ENCODE measurements at regions not wholly inside any gene's neighbourhood (a gene's known extent, or its start where the extent isn't known, plus 50 kb on each side); places are given as distances from the start of the nearest gene placed in this dataset.
"Not testable (repeated sequence)": the region's sequence is repeated elsewhere in the genome, so short reads cannot be mapped to it uniquely, and the experiment has no call there.

DNA sequence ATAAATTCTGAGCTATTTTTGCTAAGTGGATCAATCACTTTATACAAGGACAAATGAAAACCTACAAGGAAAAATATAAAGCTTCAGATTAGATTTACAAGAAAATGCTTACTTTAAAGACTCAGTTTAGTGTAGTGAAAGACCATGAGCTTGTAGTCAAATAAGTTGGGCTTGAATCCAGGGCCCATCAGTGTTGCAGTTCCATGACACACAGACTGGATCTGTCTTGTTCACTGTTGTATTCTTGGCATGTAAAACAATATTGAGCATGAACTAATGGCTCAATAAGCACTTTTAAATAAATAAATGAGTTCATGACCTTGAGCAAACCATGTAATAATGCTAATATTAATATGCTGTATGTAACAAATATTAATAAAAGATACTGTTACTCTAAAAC is 164.6 kb upstream of the KCND2 start:
- DNase-seq: no peak

DNA sequence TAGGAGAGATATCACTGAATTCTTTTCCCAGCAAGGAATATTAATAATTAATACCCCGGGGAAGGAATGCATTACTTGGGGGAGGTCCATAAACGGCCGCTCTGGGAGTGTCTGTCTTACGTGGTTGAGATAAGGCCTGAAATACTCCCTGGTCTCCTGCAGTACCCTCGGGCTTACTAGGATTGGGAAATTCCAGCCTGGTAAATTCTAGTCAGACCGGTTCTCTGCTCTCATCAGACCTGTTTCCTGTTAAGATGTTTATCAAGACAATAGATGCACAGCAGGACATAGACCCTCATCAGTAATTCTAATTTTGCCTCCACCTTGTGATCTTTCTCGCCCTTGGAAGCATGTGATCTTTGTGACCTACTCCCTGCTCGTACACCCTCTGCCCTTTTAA is 162.8 kb upstream of the KCND2 start:
- DNase-seq: no peak

DNA sequence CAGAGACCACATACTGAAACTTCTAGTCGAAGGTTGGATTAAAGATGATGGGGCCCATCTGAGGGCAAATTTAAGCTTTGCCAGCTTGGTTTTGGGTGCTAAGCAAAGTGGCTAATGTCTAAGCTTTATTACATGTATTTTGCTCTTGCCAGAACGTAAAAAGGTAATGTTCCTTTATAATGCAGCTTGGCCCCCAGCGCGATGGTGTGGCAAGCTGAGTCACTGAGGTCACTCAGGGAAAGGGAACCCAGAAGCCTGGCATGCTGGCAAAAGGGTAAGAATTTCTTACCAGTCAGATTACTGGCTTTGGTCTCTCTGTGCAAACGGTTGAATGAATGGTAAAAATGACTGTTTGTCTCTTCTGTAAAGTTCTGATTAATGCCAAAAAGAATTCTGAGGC is 158.3 kb upstream of the KCND2 start:
- no peak for DNase-seq

DNA sequence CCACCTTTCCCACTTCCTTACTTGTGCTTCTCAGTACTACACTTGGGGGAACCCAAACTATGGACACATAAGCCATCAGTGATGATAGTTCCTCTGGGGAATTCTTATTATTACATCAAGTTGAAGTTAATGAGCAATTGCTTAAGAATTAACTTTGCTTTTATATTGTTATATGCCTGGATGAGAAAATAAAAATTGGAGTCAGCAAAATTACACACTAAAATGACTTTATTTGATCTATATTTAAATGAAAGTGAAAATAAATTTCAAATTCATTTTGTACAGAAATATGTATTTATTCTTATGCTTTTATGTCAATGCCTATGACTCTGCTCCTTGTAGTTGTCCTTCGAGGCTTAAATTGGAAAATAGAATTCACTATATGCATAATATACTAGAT is 149.4 kb upstream of the KCND2 start:
- DNase-seq: no peak

DNA sequence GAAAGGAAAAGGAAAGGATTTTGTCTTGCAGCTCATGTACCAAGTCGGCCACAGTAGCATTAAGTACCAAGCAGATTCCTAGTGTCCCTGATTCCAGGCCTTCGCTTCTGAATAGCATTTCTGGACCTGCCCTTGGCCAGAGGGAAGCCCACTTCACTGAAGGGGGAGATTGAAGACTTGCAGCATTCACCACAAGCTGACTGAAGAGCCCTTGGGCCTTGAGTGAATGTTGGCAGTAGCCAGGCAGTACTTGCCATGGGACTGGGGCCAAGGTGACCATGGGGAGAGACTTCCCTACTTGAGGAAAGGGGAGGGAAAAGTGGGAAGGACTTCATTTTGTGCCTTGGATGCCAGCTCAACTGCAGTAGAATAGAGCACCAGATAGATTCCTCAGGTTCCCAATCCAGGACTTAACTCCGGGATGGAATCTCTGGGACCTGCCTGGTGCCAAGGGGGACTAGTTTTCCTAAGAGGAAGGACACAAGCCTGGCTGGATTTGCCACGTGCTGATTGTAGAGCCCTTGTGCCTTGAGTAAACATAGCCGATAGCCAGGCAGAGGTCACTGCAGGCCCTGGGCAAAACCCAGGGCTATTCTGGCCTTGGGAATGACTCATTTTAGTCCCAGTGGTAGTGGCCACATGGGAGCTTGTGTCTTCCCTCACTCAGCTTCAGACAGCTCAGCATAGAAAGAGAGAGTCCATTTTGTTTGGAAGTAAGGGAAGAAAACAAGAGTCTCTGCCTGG is 141.7 kb upstream of the KCND2 start:
- no peak for DNase-seq

DNA sequence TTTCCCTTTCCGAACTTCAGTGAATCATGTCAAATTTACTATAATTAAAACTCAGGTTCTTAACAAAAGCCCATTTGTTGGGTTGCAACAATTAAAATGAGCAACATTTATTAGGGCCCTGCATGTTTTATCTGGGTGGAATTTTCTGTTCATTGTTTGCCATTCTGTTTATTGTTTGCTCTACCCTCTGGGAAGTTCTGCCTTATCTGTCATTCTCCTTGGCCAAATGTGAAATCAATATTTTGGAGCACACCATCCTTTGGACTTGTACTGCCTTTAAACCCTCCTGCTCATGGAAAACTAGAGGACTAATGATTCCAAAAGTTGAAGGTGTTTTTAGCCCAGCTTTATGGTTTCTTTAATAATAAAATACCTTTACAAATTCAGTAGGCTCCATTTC is 134.5 kb upstream of the KCND2 start:
- DNase-seq: no peak

DNA sequence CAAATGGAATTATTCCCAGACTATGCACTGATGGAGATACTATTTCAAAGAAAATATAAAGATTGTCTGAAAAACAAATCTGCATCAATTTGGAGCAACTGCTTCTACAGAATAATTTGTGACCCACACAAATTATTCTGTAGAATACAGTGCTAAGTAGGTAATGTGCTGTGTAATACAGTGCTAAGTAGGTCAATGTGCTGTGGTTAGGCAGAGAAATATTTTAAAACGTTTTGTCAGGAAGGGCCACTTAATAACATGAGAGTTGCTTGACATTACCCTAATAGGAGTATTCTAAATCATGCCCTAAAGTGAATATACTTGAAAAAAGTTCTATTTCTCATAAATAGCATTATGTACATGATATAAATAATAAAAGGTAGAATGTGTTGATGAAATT is 116.5 kb upstream of the KCND2 start:
- DNase-seq: peak in 1 of 14 donors; percentile 44

DNA sequence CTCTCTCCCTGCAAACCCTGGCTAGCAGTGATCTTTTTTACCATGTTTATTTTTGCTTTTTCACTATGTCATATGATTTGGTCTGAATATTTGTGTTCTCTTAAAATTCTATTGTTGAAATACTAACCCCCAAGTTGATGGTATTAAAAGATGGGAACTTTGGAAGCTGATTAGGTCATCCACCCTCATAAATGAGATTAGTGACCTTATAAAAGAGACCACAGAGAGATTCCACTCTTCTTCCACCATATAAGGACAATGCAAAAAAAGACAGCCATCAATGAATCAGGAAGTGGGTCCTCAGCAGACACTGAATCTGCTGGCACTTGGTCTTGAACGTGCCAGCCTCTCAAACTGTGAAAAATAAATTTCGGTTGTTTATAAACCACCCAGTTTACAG is 112.8 kb upstream of the KCND2 start:
- no peak for DNase-seq

DNA sequence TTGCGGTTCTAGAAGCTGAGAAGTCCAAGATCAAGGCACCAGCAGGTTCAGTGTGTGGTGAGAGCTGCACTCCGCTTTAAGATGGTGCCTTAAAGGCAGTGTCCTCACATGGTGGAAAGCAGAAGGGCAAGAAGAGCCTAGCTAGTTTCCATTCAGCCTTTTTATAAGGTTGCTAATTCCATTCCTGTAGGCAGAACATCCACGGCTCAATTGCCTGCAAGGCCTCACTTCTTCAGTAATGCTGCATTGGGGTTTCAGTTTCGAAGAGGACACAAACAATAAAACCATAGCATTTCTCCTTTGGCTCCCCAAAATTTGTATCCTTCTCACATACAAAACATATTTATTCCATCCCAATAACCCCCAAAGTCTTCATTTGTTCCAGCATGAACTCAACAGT is 109.5 kb upstream of the KCND2 start:
- DNase-seq: no peak

DNA sequence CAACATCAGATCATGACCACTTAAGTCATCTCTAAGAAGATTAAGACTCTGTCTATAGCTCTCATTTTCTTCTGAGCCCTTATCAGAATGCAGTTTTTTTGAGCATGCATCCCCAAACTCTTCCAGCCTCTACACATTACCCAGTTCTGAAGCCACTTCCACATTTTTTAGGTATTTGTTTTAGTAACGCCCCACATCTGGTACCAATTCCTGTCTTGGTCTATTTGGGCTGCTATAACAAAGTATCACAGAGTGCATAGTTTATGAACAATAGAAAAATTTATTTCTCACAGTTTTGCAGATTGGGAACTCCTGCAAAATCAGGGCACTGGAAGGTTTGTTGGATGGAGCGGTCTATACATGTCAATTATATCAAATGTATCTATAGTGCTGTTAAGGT is 107.7 kb upstream of the KCND2 start:
- no peak for DNase-seq

DNA sequence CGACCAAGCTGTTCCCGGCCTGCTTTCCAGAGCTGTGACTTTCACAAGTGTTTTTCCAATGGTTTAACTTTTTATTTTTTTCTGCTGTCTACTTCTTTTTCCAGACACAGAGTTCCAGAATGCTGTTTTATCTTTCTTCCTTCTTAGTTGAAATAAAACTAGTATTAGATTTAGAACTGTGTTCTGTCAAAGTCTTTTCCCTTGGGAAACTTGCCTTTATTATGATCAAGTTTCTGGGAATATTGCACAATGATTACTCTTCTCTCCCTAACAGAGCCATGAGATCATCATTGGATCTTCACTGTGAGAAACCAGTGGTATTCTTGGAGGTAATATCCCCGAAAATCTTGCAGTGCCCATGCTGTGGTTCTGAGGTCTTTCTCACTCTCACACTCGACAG is 104.9 kb upstream of the KCND2 start:
- no peak for DNase-seq

DNA sequence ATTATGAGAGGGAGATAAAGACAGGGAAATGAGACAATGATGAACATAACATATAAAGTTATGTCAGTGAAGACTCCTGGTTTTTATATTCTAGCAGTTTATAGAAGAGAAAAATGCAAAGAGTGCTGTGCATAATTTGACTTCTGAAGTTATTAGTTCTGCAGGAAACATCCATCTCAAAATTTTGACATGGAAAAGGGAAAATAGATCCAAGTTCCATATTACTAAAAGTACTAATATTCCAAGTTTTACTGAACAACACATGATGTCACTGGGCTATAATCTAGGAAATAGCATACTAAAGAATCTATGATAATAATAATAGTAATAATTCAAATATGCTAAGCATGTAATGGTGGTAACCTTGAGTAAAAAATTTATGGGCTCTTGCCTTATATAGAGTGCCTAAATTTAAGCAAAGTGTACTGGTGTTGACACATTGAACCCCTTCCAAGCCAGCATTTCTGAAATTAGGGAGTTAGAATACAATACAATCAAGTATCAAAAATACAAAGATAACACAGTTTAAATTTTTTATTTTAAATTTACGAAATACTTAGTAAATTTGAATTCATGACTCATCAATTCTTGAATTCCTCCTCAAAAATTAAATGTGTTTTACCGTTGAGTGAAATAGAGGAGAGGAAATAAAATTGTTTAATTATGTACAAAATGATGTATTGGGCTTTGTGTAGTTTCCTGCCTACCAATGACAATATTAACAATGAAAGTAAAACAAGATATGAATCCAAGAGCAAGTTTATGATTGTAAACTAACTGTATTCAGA is 102.8 kb upstream of the KCND2 start:
- no peak for DNase-seq

DNA sequence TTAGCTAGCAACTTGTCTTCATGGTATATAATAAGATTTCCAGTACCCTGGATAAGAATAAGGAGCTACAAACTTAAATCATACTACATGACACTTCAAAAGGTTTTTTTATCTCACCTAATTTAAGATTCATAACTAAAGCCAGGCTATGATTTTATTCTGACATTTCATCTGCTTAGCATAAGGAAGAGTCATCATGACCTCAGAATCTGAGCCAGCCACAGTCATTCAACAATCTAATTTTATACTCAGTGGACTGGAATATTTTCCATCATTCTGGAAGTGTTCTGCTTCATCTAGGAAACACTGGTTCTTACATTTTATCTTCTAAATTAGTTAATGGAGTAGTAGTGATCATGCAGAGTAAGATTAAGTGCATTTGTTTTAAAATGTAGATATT is 102.1 kb upstream of the KCND2 start:
- DNase-seq: no peak

DNA sequence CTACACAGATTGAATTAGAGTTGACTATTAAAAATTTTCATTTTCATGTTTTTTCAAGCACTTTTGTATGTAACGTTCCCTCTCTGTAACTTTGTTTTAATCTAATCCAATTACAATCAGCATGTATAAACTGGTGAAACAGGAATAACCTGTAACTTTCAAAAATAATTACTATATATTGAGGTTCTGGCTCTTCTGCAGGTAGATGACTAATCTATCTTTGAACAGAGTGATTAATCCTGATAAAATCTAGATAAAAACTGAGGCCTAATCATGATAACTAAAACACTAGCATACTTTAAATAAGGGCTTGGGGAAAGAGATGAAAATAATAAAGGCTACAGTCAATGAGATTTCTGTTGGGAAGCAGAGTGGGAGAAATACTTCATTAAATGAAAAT is 101.6 kb upstream of the KCND2 start:
- no peak for DNase-seq

DNA sequence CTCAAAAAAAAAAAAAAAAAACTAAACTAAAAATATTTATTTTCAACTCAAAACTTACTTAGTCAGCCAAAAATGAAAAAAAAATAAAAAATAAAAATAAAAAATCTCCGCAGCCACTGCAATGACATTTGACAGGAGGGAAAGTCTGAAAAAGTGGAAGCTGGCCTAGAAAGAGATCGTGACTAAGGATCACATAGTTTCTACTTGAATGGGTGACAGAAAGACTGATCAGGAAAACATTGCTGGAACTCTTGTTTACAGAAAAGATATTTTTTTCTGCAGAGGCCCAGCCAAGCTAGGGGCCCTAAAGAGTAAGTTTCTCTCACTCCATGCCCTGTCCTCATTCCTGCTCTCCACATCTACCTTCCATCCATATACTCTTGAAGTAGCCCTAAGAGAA is 92.8 kb upstream of the KCND2 start:
- DNase-seq: no peak

DNA sequence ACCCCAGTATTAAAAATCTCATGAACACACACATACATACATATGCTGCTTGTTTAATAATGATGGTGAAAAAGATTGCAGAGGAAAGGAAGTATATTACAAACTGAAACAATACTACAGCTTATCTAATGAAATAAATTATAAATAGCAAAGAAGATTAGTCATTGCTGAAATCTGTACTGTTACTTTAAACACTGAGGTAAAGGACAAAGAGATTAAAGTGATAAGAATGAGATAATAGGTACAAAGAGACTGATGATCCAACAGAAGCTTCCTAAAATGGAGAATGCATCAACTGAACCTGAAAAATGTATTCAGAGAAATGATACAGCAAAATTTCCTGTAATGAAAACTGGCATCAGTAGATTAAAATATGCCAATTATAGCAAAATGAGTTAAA is 91.5 kb upstream of the KCND2 start:
- no peak for DNase-seq

DNA sequence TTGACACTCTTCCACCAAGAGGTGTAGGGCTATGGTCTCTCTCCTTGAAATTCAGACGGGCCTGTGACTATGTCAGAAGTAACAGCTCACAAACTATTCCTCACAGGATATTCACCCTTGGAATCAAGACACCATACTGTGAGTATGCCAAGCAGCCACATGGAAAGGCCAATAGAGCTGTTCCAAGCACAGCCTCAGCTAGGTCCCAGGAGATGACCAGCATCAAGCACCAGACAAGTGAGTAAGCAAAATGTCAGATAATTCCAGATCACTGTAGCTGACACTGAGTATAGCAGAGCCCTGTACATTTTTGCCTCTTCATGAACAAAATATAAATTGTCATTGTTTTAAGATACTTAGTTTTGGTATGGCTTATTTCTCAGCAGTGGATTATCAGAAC is 88.1 kb upstream of the KCND2 start:
- no peak for DNase-seq

DNA sequence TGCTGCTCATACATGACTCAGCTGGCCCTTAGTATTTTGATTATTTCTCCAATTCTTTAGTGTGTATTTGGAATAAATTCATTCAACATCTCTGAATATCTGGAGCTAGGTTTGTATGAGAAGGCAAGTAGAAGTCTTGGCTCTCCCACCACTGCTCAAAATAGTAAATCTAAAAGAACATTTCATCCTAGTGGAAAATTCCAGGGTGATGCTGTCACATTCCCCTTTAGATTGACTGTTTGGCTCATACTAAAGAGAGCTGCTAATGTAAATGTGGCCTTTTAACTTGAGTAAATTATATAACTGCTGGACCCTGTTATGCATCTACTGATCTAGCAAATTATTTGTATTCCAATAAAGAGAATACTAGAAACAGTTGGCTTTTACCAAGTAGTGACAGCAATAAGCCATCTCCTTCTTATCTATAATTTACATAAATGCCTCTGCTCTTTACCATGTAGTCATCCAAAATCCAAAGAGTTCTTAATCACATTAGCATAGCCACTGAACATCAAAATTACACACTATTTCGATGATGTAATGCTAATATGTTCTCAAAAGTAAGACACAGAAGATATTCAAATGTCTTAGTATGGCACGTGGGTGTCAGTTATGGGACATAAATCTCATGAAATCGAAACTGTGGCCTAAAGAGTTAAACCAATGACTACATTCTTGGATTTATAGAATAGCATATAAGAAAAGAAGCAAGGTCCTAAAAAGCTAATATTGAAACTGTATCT is 86.9 kb upstream of the KCND2 start:
- no peak for DNase-seq

DNA sequence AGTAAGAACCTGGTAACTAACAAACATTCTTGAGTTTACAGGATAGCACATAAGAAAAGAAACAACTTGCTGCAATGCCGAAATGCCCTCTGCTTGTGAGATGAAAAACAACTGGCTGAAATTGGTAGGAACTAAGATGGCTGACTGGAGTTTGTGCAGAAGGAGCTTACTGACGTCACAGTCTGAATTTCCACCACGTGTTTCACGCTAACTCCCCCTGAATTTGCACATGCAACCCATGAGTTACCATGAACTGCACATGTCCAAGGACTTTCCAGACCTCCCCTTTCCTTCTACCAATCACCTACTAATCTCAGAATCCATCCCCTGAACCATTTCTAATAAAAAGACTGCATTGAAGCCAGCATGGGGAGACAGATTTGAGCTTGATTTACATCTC is 86.3 kb upstream of the KCND2 start:
- no peak for DNase-seq

DNA sequence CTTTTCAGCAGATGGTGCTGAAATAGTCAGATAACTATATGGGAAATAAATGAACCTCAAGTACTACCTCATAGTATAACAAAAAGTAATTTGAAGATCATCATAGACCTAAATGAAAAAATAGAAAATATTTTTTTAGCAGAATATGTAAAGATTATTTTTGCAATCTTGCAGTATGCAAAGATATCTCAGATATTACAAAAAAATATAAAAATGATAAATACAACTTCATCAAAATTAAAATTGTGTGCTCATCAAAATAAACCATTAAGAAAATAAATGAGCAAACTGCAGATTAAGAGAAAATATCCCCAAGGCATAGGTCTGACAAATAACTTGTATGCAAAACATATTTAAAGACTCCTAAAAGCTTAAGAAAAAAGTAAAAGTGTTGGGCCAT is 83.4 kb upstream of the KCND2 start:
- no peak for DNase-seq

DNA sequence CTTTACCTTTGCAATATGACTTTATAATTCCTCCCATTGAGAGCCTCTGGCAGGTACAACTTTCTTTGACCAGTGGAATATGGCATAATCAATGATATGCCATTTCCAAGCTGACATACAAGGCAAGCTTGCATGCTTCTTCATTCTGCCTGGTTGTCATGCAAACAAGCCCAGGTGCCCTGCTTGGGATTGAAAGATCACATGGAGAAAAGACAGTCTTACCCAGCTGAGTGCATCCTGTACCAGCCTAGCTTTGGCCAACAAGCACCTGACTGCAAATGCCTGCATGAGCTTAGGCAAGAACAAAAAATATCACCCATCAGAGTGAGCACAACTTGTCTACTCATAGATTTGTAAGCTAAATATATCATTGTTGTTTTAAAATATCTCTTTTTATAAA is 82.9 kb upstream of the KCND2 start:
- no peak for DNase-seq

DNA sequence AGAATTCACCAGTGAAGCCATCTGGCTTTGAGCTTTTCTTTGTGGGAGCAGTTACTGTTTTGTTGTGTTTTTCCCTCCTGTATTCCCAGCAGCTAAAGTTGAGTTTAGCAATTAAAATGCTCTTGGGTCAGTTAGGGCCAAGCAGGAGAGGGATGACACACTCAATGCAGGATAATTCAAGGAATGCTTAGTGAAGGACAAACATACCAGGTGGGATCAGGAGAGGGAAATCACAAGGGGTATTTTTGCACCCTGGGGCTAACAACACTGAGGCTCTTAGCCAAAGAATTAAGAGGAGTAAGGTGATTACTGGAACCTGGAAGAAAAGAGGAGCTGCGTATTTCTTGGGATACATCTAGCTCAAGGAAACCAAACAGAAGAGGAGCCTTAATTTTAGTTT is 82.4 kb upstream of the KCND2 start:
- DNase-seq: no peak

DNA sequence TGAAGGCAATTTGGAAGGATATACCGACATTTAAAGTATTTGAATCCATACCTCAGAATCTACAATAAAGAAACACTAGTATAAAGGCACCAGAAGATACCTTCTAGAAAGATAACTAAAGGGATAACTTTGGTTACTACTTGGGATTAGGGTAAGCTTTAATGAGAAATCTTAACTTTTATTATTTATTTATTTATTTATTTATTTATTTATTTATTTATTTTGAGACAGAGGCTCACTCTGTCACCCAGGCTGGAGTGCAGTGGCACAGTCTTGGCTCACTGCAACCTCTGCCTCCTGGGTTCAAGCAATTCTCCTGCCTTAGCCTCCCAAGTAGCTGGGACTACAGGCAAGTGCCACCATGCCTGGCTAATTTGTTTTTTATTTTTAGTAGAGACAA is 81.6 kb upstream of the KCND2 start:
- not testable (repeated sequence) for DNase-seq

DNA sequence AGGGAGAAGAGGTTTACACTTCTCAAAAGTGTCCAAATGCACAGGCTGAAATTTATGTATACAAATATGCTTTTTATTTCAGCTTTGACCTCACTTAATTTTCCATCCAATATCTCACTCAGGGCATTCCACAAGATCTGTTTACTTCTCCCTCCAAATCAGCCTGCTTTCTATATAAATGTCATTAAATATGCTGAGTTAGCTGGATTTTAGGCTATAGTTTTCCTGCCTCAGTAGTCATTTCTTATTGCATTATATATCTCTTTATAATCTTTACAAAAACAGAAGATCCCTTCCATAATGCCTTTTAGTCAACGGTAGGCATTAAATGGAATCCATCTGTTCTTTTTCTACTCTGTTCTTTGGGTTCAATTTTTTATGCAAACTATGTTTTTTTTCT is 71.7 kb upstream of the KCND2 start:
- DNase-seq: no peak

Data from C1 segment of cervical spinal cord (tissue), 14 donors.